Endothelial cell of hepatic sinusoid (primary cell): ENCODE measurements at regions not wholly inside any gene's neighbourhood (a gene's known extent, or its start where the extent isn't known, plus 50 kb on each side); places are given as distances from the start of the nearest gene placed in this dataset.
"Not testable (repeated sequence)": the region's sequence is repeated elsewhere in the genome, so short reads cannot be mapped to it uniquely, and the experiment has no call there.

Experiments
- in situ Hi-C: cut with HindIII; loops from 2 replicates; pipeline ENCODE4 v1.10.0; 2017; ENCODE audit warnings: low sequenced_read_pairs

DNA sequence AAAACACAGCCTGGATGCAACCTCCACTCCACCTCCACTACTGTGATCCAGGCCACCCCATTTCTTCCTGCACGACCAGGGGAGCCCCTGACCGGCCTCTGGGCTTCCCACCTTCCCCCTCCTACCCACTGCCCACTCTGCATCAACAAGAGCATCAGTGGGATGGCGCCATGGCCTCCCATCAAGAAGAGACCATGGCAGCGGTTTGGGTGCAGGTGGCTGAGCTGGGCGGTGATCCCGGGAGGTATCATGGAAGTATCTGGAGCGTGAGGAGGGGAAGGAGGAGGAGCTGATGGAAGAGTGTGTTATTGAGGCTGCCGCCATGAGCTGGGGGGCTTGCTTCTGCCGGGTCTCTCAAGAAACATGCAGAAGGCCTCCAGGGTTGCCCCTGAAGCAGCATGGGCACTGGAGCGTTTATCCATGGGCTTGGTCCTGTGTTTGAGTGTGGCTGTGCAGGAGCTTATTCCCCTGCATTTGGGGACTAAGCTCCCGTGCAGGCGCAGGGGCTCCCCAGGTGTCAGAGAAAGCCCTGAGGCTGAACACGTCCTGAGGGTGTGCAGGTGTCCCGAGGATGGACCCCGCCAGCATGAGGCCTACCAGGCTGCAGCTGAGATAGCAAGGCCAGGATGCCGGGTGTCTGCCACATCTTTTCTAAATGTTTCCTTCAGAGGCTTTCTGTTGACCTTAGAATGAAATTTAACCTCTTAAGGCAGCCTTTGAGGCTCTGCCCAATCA, 99.2 kb upstream of the PCBD1 start:
- in situ Hi-C loops, result no loop called here

- in situ Hi-C loops, result not testable (repeated sequence)
Measured at GRCh38 chr10:70990156-70990555, 101.8 kb upstream of the PCBD1 start.

- in situ Hi-C loops, result no loop called here
Measured at GRCh38 chr10:70990681-70991080, 102.3 kb upstream of the PCBD1 start.

- in situ Hi-C loops, result no loop called here
Measured at GRCh38 chr10:70991140-70992124, 103.1 kb upstream of the PCBD1 start.

DNA sequence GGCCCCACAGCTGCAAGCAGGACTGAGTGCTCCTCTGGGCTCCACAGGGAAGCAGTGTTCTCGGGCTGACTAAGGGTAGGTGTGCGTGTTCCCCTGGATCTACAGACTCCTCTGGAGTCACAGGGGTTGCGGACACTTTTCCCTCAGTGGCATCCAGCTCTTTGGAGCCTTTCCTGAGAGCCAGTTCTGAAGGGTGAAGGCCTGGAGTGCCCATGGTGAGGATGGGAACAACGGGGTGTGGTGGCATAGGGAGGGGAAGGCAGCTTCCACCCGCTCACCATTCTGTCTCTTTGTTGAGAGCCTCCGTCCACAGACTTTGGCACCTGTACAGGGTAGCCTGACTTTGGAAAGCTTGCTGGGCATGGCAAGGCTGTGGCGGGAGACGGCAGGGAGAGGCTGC, 104.1 kb upstream of the PCBD1 start:
- in situ Hi-C loops, result no loop called here

DNA sequence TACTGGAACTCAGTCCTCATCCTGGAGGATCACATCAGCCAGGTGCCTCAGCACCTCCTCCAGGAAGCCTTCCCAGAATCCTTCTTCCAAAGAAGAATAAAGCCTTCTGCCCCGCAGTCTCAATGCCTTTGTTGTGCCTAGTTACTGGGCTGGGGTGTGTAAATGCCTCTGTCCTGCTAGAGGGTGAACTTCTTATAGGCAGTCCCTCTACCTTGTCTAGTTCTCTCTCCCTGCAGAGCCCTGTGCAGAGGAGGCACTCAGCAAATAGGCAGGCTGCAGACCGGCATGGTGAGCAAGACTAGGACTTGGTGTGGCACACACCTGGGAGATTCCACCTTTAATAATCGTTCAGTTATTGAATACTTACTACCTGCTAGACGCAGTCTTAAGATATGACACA, 104.7 kb upstream of the PCBD1 start:
- in situ Hi-C loops, result no loop called here

DNA sequence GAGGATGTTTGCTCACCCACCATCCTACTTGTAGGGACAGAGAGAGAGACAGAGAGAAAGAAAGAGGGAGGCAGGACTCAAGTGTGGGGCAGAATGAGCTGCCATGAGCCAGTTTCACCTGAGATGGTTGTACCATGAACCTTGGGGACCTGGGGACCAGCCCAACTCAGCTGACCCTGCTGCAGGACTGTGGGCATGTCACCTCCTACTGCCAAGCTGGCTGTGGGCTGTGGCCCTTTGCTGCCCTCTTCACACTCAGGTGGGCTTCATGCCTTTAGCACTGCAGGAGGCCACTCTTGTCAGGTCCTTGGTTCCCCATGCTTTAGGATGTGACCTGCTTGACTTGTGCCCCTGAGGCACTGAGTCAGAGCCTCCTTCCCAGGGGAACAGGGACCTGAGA, 108.2 kb upstream of the PCBD1 start:
- in situ Hi-C loops, result loop anchor here (5.0 kb wide), 1 partner anchor 54 kb away; no protein-coding TSS in a partner anchor

GRCh38 chr10:70997236-70997635, 108.9 kb upstream of the PCBD1 start:
- in situ Hi-C loops, result loop anchor here (5.0 kb wide), 1 partner anchor 55 kb away; no protein-coding TSS in a partner anchor

- in situ Hi-C loops, result loop anchor here (5.0 kb wide), 1 partner anchor 56 kb away; no protein-coding TSS in a partner anchor
Measured at GRCh38 chr10:70998086-70998485, 109.7 kb upstream of the PCBD1 start.

DNA sequence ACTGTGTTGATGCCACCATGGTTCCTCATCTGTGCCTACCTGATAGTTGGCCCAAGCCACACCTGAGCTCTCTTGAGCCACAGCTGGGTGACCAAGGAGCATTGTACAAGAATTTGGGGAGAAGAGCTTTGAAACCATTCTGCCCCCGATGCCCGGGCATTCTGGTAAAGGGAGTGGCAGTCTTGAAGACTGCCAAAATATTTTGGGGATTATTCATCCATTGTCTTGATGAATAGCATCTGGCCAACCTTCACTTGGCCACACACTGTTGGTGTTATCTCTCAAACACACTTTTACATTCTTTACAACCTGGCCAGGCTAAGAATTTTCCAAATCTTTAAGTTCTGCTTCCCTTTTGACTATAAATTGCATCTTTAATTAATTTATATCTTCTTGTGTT, 113.1 kb upstream of the PCBD1 start:
- in situ Hi-C loops, result no loop called here

DNA sequence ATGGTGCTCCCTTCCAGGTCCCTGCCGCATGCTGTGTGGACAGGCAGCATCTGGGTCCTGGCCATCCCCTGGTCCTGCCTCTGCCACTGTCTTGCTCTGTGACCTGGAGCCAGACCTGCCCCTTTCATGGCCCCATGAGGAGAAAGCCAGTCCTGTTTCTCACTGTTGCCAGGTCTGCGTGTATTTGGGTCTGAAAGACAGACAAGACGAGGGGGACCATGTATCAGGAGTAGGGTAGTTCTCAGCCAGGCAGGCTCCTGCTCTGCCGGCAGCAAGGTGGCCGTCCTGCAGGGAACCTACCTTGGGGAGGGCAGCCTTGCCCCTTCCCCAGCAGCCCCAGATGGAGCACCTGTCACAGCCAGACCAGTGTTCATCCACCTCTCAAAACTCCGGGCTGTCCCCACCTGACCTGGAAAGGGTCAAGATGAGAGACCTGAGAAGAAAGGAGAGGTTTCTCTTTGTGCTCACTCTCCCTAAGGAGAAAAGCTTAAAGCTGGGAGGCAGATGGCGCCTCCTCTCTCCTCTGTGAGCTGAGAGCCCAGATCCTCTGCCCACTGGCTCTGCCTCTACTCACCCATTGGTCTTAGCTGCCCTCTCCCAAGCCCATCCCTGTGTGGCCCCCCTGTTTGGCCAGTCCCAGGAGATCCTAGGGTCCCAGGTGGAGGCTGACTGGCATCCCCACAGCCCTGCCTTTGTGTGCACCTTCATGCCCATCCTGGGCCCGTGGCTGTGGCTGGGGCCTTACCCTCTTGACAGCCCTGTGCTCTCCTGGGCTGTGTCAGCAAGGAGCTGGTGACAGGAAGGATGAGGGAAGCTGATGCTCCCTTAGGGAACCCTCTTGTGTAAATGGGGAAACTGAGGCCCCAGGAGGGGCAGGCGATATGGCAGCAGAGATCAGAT, 116.1 kb upstream of the PCBD1 start:
- in situ Hi-C loops, result no loop called here

- in situ Hi-C loops, result no loop called here
Measured at GRCh38 chr10:71005337-71006305, 117.3 kb upstream of the PCBD1 start.

DNA sequence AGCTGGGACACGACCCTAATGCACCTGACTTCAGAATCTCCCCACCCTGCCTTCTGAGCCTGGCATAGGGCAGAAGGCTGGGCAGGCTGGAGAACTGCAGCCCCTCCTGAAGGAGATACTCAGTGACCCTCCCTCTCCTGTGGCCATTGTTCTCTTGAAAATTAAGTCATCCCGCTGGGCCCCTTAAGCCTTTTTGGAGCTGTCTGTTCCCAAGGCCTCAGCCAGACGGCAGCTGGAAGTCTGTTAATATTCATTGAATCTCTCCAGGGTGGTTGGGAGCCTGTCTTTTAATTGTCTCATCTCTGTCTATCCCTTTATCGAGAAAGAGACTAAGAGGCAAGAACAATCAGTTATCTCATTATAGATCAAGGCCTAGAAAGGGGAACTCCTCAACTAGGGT, 118.1 kb upstream of the PCBD1 start:
- in situ Hi-C loops, result no loop called here

DNA sequence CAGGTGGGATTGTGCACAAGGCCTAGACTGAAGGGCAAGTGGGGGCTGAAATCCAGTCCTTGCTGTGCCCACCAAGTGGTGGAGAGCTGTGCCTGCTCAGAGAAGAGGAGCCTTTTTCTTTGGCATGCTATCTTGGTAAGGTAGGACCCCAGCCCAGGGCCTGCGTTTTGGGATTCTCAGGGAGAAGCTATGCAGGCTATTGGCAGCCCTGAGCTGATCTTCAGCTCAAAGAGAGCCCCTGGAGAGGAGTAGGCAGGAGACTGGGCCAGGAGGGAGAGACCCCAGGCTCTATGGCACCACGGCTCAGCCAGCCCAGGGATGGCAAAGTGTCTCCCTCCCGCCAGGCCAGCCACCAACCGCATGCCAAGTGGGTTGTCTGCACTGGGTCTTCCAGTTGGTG, 119.2 kb upstream of the PCBD1 start:
- in situ Hi-C loops, result no loop called here

GRCh38 chr10:71008150-71008549, 119.8 kb upstream of the PCBD1 start:
- in situ Hi-C loops, result no loop called here

DNA sequence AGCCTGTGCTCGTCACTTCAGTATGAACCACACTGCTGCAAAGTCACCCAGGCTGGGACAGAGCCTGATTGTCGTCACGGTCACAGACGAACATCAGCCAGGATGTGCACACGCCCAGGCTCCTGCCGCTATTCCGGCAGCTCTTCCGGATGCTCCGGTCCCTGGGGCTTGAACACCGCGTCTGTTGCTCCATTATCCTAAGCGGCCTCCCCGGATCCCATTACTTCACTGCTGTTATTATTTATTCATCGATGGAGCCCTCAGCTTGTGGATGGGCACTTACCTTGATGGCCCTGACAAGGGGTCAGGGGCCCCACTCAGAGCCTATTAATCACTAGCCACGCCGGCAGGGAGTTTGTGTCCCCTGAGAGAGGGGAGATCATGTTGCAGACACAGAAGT, 120.8 kb upstream of the PCBD1 start:
- in situ Hi-C loops, result no loop called here

DNA sequence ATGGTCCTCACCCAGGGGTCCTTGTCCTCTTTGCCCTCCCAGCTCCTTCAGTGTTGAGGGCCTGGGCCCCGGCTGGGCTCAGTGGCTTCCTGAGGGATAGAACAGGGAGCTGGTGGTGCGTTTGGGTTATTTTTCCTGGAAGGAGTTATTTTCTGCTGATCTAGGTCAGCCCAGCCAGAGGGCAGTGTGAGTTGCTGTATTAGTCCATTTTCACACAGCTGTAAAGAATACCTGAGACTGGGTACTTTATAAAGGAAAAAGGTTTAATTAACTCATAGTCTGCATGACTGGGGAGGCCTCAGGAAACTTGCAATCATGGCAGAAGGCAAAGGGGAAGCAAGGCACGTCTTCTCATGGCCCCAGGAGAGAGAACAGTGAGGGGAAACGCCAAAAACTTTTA, 122.4 kb upstream of the PCBD1 start:
- in situ Hi-C loops, result no loop called here

- in situ Hi-C loops, result no loop called here
Measured at GRCh38 chr10:71011141-71011540, 122.8 kb upstream of the PCBD1 start.

DNA sequence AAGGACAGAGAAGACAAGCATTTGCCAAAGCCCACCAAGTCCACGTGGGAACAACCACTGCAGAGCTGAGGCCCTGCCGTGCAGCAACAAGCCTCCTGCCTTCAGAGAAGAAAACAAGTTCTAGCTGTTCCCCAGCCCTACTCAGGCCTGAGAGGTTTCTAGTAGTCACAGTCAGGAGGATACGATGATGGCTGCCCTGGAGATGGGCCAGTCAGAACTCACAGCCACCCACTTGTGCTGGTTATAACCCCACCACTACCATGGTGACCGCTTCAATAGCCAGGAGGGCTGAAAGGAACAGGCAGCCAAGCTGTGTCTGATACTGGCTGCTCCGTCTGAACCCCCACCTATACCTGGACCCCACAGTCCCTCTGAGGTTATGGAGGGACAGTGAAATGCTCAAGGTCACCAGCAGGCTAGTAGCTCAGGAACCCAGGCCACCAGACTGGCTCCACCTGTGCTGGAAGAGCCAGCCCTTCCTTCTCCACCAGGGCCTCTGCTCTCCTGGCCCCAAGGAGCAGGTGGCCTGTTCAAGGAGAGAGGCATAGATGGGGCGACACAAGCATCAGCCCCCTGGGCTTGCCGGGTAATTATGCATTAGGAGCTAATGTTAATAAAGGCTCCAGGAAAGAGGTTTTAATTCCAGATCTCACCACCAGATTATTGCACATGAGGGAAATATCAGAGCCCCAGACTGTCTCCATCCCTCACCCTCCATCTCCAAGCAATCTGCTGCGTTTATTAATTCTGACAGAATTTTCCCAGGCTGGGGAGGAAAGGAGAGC, 125.8 kb upstream of the PCBD1 start:
- in situ Hi-C loops, result no loop called here
